H9 (cell line): ENCODE measurements at regions not wholly inside any gene's neighbourhood (a gene's known extent, or its start where the extent isn't known, plus 50 kb on each side); places are given as distances from the start of the nearest gene placed in this dataset.

Source experiments
- DNase-seq: peaks from one replicate; pipeline ENCODE4 v3.0.0-alpha.2; 2017
- H2AFZ ChIP-seq: one replicate; pipeline ENCODE4 v1.6.1; 2013; ENCODE audit warnings: mild to moderate bottlenecking, low read length, control low read depth, moderate library complexity
- H2AK5ac ChIP-seq: 2 replicates; pipeline ENCODE4 v1.6.1; 2013; ENCODE audit warnings: low read length, control low read depth, mixed read lengths; ENCODE audit not compliant: insufficient read length
- H2BK120ac ChIP-seq: one replicate; pipeline ENCODE4 v1.6.1; 2013; ENCODE audit warnings: low read depth, mild to moderate bottlenecking, low read length, control low read depth, inconsistent platforms; ENCODE audit not compliant: poor library complexity, severe bottlenecking
- H2BK12ac ChIP-seq: 2 replicates; pipeline ENCODE4 v1.6.1; 2013; ENCODE audit warnings: low read length, control low read depth, mixed read lengths, low read depth; ENCODE audit not compliant: insufficient read length
- H2BK15ac ChIP-seq: 2 replicates; pipeline ENCODE4 v1.6.1; 2013; ENCODE audit warnings: low read depth, low read length, control low read depth
- H2BK20ac ChIP-seq: one replicate; pipeline ENCODE4 v1.6.1; 2013; ENCODE audit warnings: low read depth, mild to moderate bottlenecking, low read length, control low read depth, inconsistent platforms; ENCODE audit not compliant: poor library complexity, severe bottlenecking
- H2BK5ac ChIP-seq: 2 replicates; pipeline ENCODE4 v1.6.1; 2013; ENCODE audit warnings: low read length, control low read depth, mixed read lengths; ENCODE audit not compliant: insufficient read length
- H3K14ac ChIP-seq: 2 replicates; pipeline ENCODE4 v1.6.1; 2013; ENCODE audit warnings: low read length, control low read depth; ENCODE audit not compliant: insufficient read depth
- H3K18ac ChIP-seq: 2 replicates; pipeline ENCODE4 v1.6.1; 2013; ENCODE audit warnings: low read depth, mild to moderate bottlenecking, mixed read lengths, low read length, control low read depth; ENCODE audit not compliant: insufficient read length
- H3K23ac ChIP-seq: 2 replicates; pipeline ENCODE4 v1.6.1; 2013; ENCODE audit warnings: low read length, control low read depth, mixed read lengths, low read depth; ENCODE audit not compliant: insufficient read length
- H3K23me2 ChIP-seq: 2 replicates; pipeline ENCODE4 v1.6.1; 2013; ENCODE audit warnings: low read depth, mild to moderate bottlenecking, mixed read lengths, low read length, control low read depth; ENCODE audit not compliant: insufficient read length, poor library complexity, severe bottlenecking
- H3K27ac ChIP-seq: 2 replicates; pipeline ENCODE4 v1.5.1; 2013; ENCODE audit warnings: low read length, control low read depth, mixed read lengths, low read depth; ENCODE audit not compliant: insufficient read length
- H3K27me3 ChIP-seq: 2 replicates; pipeline ENCODE4 v1.6.1; 2013; ENCODE audit warnings: low read length, control low read depth, inconsistent platforms; ENCODE audit not compliant: insufficient read depth
- H3K4ac ChIP-seq: 2 replicates; pipeline ENCODE4 v1.6.1; 2013; ENCODE audit warnings: low read depth, mild to moderate bottlenecking, control low read depth, inconsistent platforms, low read length, moderate library complexity
- H3K4me1 ChIP-seq: 2 replicates; pipeline ENCODE4 v1.6.1; 2013; ENCODE audit warnings: low read length, control low read depth, inconsistent platforms; ENCODE audit not compliant: insufficient read depth
- H3K4me2 ChIP-seq: 2 replicates; pipeline ENCODE4 v1.6.1; 2013; ENCODE audit warnings: low read length, control low read depth, mixed read lengths; ENCODE audit not compliant: insufficient read length, insufficient read depth
- H3K56ac ChIP-seq: 2 replicates; pipeline ENCODE4 v1.6.1; 2013; ENCODE audit warnings: low read depth, mild to moderate bottlenecking, mixed read lengths, low read length, control low read depth; ENCODE audit not compliant: insufficient read length
- H3K79me1 ChIP-seq: 2 replicates; pipeline ENCODE4 v1.6.1; 2013; ENCODE audit warnings: low read depth, mild to moderate bottlenecking, moderate library complexity, low read length, control low read depth, inconsistent platforms; ENCODE audit not compliant: insufficient read depth, poor library complexity, severe bottlenecking
- H3K79me2 ChIP-seq: 2 replicates; pipeline ENCODE4 v1.6.1; 2013; ENCODE audit warnings: low read length, control low read depth, inconsistent platforms; ENCODE audit not compliant: insufficient read depth
- H3K9ac ChIP-seq: 2 replicates; pipeline ENCODE4 v1.6.1; 2013; ENCODE audit warnings: low read length, control low read depth, mixed read lengths; ENCODE audit not compliant: insufficient read length; ENCODE audit errors: extremely low read depth
- H3K9me3 ChIP-seq: one replicate; pipeline ENCODE4 v1.6.1; 2013; ENCODE audit warnings: low read depth, low read length, inconsistent platforms; ENCODE audit not compliant: control insufficient read depth
- H3T11ph ChIP-seq: one replicate; pipeline ENCODE4 v1.6.1; 2013; ENCODE audit warnings: mild to moderate bottlenecking, low read length, control low read depth, inconsistent platforms
- H4K20me1 ChIP-seq: one replicate; pipeline ENCODE4 v1.6.1; 2013; ENCODE audit not compliant: control insufficient read depth, insufficient read length, insufficient read depth
- H4K5ac ChIP-seq: 2 replicates; pipeline ENCODE4 v1.6.1; 2013; ENCODE audit warnings: low read depth, mild to moderate bottlenecking, mixed read lengths, low read length, control low read depth; ENCODE audit not compliant: insufficient read length
- H4K8ac ChIP-seq: replicated peaks from 2 replicates; pipeline ENCODE4 v1.6.1; 2013; ENCODE audit warnings: low read length, control low read depth, mixed read lengths, low read depth; ENCODE audit not compliant: insufficient read length
- H4K91ac ChIP-seq: 2 replicates; pipeline ENCODE4 v1.6.1; 2013; ENCODE audit warnings: low read depth, mild to moderate bottlenecking, moderate library complexity, mixed read lengths, low read length, control low read depth; ENCODE audit not compliant: insufficient read length
- H3K27ac Mint-ChIP-seq, 3 experiments: 2 replicates in 2 of 3; 3 replicates in 1 of 3; pipeline ENCODE4 v1.8.0; 2020 to 2021; ENCODE audit warnings: mixed read lengths in 3 of 3, mild to moderate bottlenecking in 1 of 3, moderate library complexity in 1 of 3
- H3K27me3 Mint-ChIP-seq: 2 replicates; pipeline ENCODE4 v1.8.0; 2021; ENCODE audit warnings: low read depth, mild to moderate bottlenecking, moderate library complexity, mixed read lengths
- H3K36me3 Mint-ChIP-seq, 3 experiments: 2 replicates in 2 of 3; 3 replicates in 1 of 3; pipeline ENCODE4 v1.8.0; 2020 to 2021; ENCODE audit warnings: low read depth in 3 of 3, mixed read lengths in 3 of 3; ENCODE audit not compliant: insufficient read depth in 1 of 3
- H3K4me1 Mint-ChIP-seq, 2 experiments: 2 replicates each; pipeline ENCODE4 v1.8.0; 2020; ENCODE audit warnings: mixed read lengths in 2 of 2
- H3K4me3 Mint-ChIP-seq, 2 experiments: 2 replicates in 1 of 2; 3 replicates in 1 of 2; pipeline ENCODE4 v1.8.0; 2020 to 2021; ENCODE audit warnings: mild to moderate bottlenecking in 2 of 2, mixed read lengths in 2 of 2, moderate library complexity in 1 of 2
- H3K9me3 Mint-ChIP-seq, 2 experiments: 2 replicates in 1 of 2; 3 replicates in 1 of 2; pipeline ENCODE4 v1.8.0; 2020; ENCODE audit warnings: mild to moderate bottlenecking in 2 of 2, mixed read lengths in 2 of 2, moderate library complexity in 1 of 2
- WGBS: extraction: QIAGEN DNeasy Blood & Tissue Kit; methylation state at CpG from one replicate; pipeline ENCODE4 v1.1.7; 2013; ENCODE audit warnings: missing lambda C conversion rate, low lambda C conversion rate, mixed read lengths; ENCODE audit not compliant: insufficient read length; ENCODE audit errors: extremely low coverage; 5-methylcytosine and 5-hydroxymethylcytosine counted together
- TF ChIP-seq, protein P1 (sequence below): fragments of 200-600 bp; sonication (generic); conservative IDR thresholded peaks from 3 replicates; pipeline ENCODE4 v1.8.0; 2021; ENCODE audit warnings: antibody characterized with exemption, mild to moderate bottlenecking

DNA sequence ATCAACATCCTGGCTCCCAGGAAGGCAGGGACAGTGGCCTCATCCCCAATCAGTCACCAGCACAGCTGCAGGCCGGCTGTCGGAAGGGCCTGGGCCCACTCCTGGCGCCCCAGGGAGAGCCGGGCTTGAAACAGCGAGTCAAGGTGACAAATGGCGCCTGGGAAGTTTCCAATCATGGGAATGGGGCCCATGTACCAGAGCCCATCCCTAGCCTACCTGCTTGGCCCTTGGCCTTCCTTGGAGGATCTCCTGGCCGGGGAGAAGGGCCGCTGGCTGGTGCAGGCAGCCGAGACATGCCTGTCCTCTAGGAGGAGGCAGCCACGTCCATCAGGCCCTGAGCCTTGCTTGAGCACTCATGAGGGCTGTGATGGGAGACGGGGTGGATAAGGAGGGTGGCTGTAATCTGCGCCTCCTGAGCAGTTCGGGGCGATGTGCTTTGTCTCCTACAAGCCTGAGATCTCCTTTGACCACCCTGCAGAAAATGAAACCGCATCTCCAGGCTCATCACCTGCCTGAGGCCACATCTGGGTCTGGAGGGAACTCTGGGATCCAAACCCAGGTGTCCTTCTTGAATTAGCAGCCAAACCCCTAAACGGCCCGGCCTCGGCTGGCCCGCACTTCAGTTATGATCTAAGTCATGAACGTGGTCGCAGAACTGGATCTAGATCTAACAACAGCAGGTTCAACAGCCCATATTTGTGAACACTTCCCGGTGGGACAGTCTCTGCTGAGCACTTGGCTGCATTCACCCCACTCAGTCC, 862.0 kb downstream of the TBC1D22A start:
- H3K9me3 Mint-ChIP-seq, result peaks cover 0 to 18% of the 10 kb centered on the region in 2 experiments; a peak in 2 of 5 replicates
- H2BK5ac ChIP-seq, result no peak overlapping the region
- H3K27me3 Mint-ChIP-seq, result peaks cover 11% of the 10 kb centered on the region

More for the DNA sequence above, 862.0 kb downstream of the TBC1D22A start:
- no peak overlapping the region for H2BK12ac ChIP-seq
- no peak overlapping the region for H4K8ac ChIP-seq
- Mint-ChIP-seq H3K27ac (no peak overlapping the region), H3K4me1 (no peaks in the 10 kb centered on the region), H3K4me3 (no peak overlapping the region), H3K36me3 (peaks cover 0 to 1% (median 0%) of the 10 kb centered on the region in 3 experiments; a peak in 1 of 7 replicates)
- no peak overlapping the region for H4K91ac ChIP-seq
- peak; percentile 19 for DNase-seq
- H3K4me1 ChIP-seq, result no peaks in the 10 kb centered on the region
- H3K4ac ChIP-seq, result no peak overlapping the region
- H2AFZ ChIP-seq, result no peak overlapping the region
- no peak overlapping the region for H3K18ac ChIP-seq
- TF ChIP-seq, protein P1, sequence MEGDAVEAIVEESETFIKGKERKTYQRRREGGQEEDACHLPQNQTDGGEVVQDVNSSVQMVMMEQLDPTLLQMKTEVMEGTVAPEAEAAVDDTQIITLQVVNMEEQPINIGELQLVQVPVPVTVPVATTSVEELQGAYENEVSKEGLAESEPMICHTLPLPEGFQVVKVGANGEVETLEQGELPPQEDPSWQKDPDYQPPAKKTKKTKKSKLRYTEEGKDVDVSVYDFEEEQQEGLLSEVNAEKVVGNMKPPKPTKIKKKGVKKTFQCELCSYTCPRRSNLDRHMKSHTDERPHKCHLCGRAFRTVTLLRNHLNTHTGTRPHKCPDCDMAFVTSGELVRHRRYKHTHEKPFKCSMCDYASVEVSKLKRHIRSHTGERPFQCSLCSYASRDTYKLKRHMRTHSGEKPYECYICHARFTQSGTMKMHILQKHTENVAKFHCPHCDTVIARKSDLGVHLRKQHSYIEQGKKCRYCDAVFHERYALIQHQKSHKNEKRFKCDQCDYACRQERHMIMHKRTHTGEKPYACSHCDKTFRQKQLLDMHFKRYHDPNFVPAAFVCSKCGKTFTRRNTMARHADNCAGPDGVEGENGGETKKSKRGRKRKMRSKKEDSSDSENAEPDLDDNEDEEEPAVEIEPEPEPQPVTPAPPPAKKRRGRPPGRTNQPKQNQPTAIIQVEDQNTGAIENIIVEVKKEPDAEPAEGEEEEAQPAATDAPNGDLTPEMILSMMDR, result no peak
- H2BK15ac ChIP-seq, result no peak overlapping the region
- no peak overlapping the region for H2BK20ac ChIP-seq
- H3K4me2 ChIP-seq, result no peak overlapping the region
- no peaks in the 10 kb centered on the region for H4K20me1 ChIP-seq
- no peaks in the 10 kb centered on the region for H3K9me3 ChIP-seq
- H2AK5ac ChIP-seq, result no peak overlapping the region
- no peak overlapping the region for H3K23ac ChIP-seq
- H3K79me1 ChIP-seq, result no peaks in the 10 kb centered on the region
- H3K27me3 ChIP-seq, result no peaks in the 10 kb centered on the region
- H3K9ac ChIP-seq, result no peak overlapping the region
- H2BK120ac ChIP-seq, result no peak overlapping the region
- H3K14ac ChIP-seq, result no peak overlapping the region
- H3T11ph ChIP-seq, result no peak overlapping the region
- WGBS, result no CpG with 5 or more reads among the region's 22 CpGs
- H3K27ac ChIP-seq, result no peak overlapping the region
- H3K56ac ChIP-seq, result no peak overlapping the region
- H3K79me2 ChIP-seq, result no peaks in the 10 kb centered on the region
- no peak overlapping the region for H4K5ac ChIP-seq
- H3K23me2 ChIP-seq, result no peaks in the 10 kb centered on the region
